ENCODE measurements at regions not wholly inside any gene's neighbourhood (a gene's known extent, or its start where the extent isn't known, plus 50 kb on each side); places are given as distances from the start of the nearest gene placed in this dataset.

- no peaks in the 10 kb centered on the region for H3K9me2 ChIP-seq (ENCODE audit: insufficient read depth)
- H3K4me2 ChIP-seq (ENCODE audit: low read length) = no peak overlapping the region
- H3K27me3 ChIP-seq (ENCODE audit: insufficient read depth, low read length) = peaks cover 80% of the 10 kb centered on the region
- no peak for TF ChIP-seq ATF3 (IDR thresholded peaks at IDR 0.05)
- no peak for TF ChIP-seq ZFX (IDR thresholded peaks at IDR 0.05)
- TF ChIP-seq FOSL1 (IDR thresholded peaks at IDR 0.05; ENCODE audit: low read depth) = no peak
- no peak for TF ChIP-seq EGR1 (IDR thresholded peaks at IDR 0.05; ENCODE audit: low read depth)
- no peak for TF ChIP-seq CEBPB (IDR thresholded peaks at IDR 0.05; ENCODE audit: low read depth)
- no peak for TF ChIP-seq POLR2AphosphoS5 (IDR thresholded peaks at IDR 0.05; ENCODE audit: low read depth, low read length)
- no peak for TF ChIP-seq JUND (IDR thresholded peaks at IDR 0.05)
- TF ChIP-seq ELF1 (IDR thresholded peaks at IDR 0.05; ENCODE audit: borderline replicate concordance, low read depth) = no peak
- TF ChIP-seq EZH2 (IDR thresholded peaks at IDR 0.05) = no peak
- TF ChIP-seq ZNF274 (IDR thresholded peaks at IDR 0.05; ENCODE audit: low read depth, low read length) = no peak
- intact Hi-C loops (cut with micrococcal nuclease) = no loop called here
- no peak overlapping the region for H3K27ac ChIP-seq (ENCODE audit: low read depth, low read length)
- H2AFZ ChIP-seq (ENCODE audit: low read depth, low read length, poor library complexity, severe bottlenecking) = no peak overlapping the region
- H4K20me1 ChIP-seq (ENCODE audit: insufficient read depth) = no peaks in the 10 kb centered on the region
- CTCF ChIA-PET = no interaction called here
- no peak overlapping the region for H3K4me3 ChIP-seq (replicated peaks in 1 of 2; ENCODE audit: low read depth in 1 of 2, low read length in 2 of 2)
- RAD21 ChIA-PET (ENCODE audit: low non-redundant PET in 1 of 2, low total read pairs in 2 of 2, uncharacterized antibody in 2 of 2, unreplicated experiment in 2 of 2) = no interaction called here
- DNase-seq (ENCODE audit: low read depth, low spot score) (no peak), ATAC-seq (no peak)
- no peaks in the 10 kb centered on the region for H3K4me1 ChIP-seq (ENCODE audit: control insufficient read depth in 1 of 2, insufficient read depth in 2 of 2, low read length in 2 of 2)
- H3K9me3 ChIP-seq (ENCODE audit: control insufficient read depth in 1 of 2, insufficient read depth in 1 of 2, low read depth in 1 of 2, low read length in 2 of 2) = no peaks in the 10 kb centered on the region
- POLR2A ChIA-PET = no interaction called here
- no peak overlapping the region for H3K9ac ChIP-seq (ENCODE audit: low read length)
- no peaks in the 10 kb centered on the region for H3K36me3 ChIP-seq (ENCODE audit: control insufficient read depth in 1 of 2, insufficient read depth in 2 of 2, low read length in 2 of 2)
- BruUV-seq (replicated peaks) = no TSS peak
- no peaks in the 10 kb centered on the region for H3K79me2 ChIP-seq (ENCODE audit: insufficient read depth, low read length)
Measured at GRCh38 chr14:22513066-22513812, 75.8 kb downstream of the DAD1 start.

GRCh38 chr14:22512106-22512814, 76.8 kb downstream of the DAD1 start:
- no TSS peak for BruUV-seq (replicated peaks)
- no peaks in the 10 kb centered on the region for H3K9me3 ChIP-seq (ENCODE audit: control insufficient read depth in 1 of 2, insufficient read depth in 1 of 2, low read depth in 1 of 2, low read length in 2 of 2)
- intact Hi-C loops (cut with micrococcal nuclease) = no loop called here
- ATAC-seq (no peak), DNase-seq (ENCODE audit: low read depth, low spot score) (no peak)
- TF ChIP-seq CTCF (IDR thresholded peaks at IDR 0.05 in 2 of 3, conservative IDR thresholded peaks at IDR 0.05 in 1 of 3; ENCODE audit: borderline replicate concordance in 1 of 3, insufficient read depth in 1 of 3, low read depth in 2 of 3, low read length in 2 of 3) = no peak
- no peak for TF ChIP-seq YY1 (IDR thresholded peaks at IDR 0.05; ENCODE audit: extremely low read depth, insufficient replicate concordance, low read depth, low read length)
- TF ChIP-seq POLR2AphosphoS5 (IDR thresholded peaks at IDR 0.05; ENCODE audit: low read depth, low read length) = no peak
- TF ChIP-seq TCF7L2 (IDR thresholded peaks at IDR 0.05; ENCODE audit: borderline replicate concordance, extremely low read depth, insufficient read depth, insufficient read length) = no peak
- TF ChIP-seq REST (IDR thresholded peaks at IDR 0.05; ENCODE audit: low read depth) = no peak
- TF ChIP-seq ZNF274 (IDR thresholded peaks at IDR 0.05; ENCODE audit: low read depth, low read length) = no peak
- H3K9ac ChIP-seq (ENCODE audit: low read length) = no peak overlapping the region
- H4K20me1 ChIP-seq (ENCODE audit: insufficient read depth) = no peaks in the 10 kb centered on the region
- no peak overlapping the region for H3K27ac ChIP-seq (ENCODE audit: low read depth, low read length)
- ChIA-PET CTCF (no interaction called here), RAD21 (ENCODE audit: low non-redundant PET in 1 of 2, low total read pairs in 2 of 2, uncharacterized antibody in 2 of 2, unreplicated experiment in 2 of 2) (no interaction called here), POLR2A (no interaction called here)
- no peak overlapping the region for H2AFZ ChIP-seq (ENCODE audit: low read depth, low read length, poor library complexity, severe bottlenecking)
- H3K79me2 ChIP-seq (ENCODE audit: insufficient read depth, low read length) = no peaks in the 10 kb centered on the region
- no peak overlapping the region for H3K4me2 ChIP-seq (ENCODE audit: low read length)
- no peaks in the 10 kb centered on the region for H3K4me1 ChIP-seq (ENCODE audit: control insufficient read depth in 1 of 2, insufficient read depth in 2 of 2, low read length in 2 of 2)
- no peak overlapping the region for H3K4me3 ChIP-seq (replicated peaks in 1 of 2; ENCODE audit: low read depth in 1 of 2, low read length in 2 of 2)
- peaks cover 75% of the 10 kb centered on the region for H3K27me3 ChIP-seq (ENCODE audit: insufficient read depth, low read length)
- H3K36me3 ChIP-seq (ENCODE audit: control insufficient read depth in 1 of 2, insufficient read depth in 2 of 2, low read length in 2 of 2) = no peaks in the 10 kb centered on the region
- no peaks in the 10 kb centered on the region for H3K9me2 ChIP-seq (ENCODE audit: insufficient read depth)
